MCF 10A (cell line): ENCODE measurements at regions not wholly inside any gene's neighbourhood (a gene's known extent, or its start where the extent isn't known, plus 50 kb on each side); places are given as distances from the start of the nearest gene placed in this dataset.
"Not testable (repeated sequence)": the region's sequence is repeated elsewhere in the genome, so short reads cannot be mapped to it uniquely, and the experiment has no call there.

ENCODE experiments used
- BruUV-seq: library from RNA; stranded (reverse); fragments of 400-500 nt; replicated peaks from 2 replicates; lab custom pipeline; 2021; lab: Mats Ljungman, UMichigan
- CTCF ChIA-PET: fragments of 300-600 bp; sonication (Branson Sonifier 250); formaldehyde crosslinking; extraction: SDS; loops from one replicate; lab custom pipeline; 2021; ENCODE audit warnings: antibody characterized with exemption, inconsistent platforms; lab: Yijun Ruan, JAX
- POLR2A ChIA-PET: fragments of 300-600, 350-650 bp; sonication (Branson Sonifier 250); formaldehyde crosslinking; extraction: SDS; loops from one replicate; lab custom pipeline; 2020; ENCODE audit warnings: antibody characterized with exemption, inconsistent platforms; lab: Yijun Ruan, JAX
- DNase-seq: peaks from one replicate; pipeline ENCODE4 v3.0.0-alpha.2; 2018; ENCODE audit not compliant: unreplicated experiment
- H3K27ac Mint-ChIP-seq: one replicate; pipeline ENCODE4 v1.8.0; 2022; ENCODE audit warnings: mild to moderate bottlenecking, low read depth, mixed read lengths; ENCODE audit not compliant: unreplicated experiment
- H3K27me3 Mint-ChIP-seq: one replicate; pipeline ENCODE4 v1.8.0; 2022; ENCODE audit warnings: mixed read lengths; ENCODE audit not compliant: insufficient read depth, unreplicated experiment
- H3K36me3 Mint-ChIP-seq: one replicate; pipeline ENCODE4 v1.8.0; 2022; ENCODE audit warnings: mild to moderate bottlenecking, moderate library complexity, mixed read lengths; ENCODE audit not compliant: insufficient read depth, unreplicated experiment
- H3K4me1 Mint-ChIP-seq: one replicate; pipeline ENCODE4 v1.8.0; 2022; ENCODE audit warnings: mixed read lengths; ENCODE audit not compliant: insufficient read depth, unreplicated experiment
- H3K4me3 Mint-ChIP-seq: one replicate; pipeline ENCODE4 v1.8.0; 2022; ENCODE audit warnings: mild to moderate bottlenecking, moderate library complexity, mixed read lengths; ENCODE audit not compliant: unreplicated experiment
- H3K9me3 Mint-ChIP-seq: one replicate; pipeline ENCODE4 v1.8.0; 2022; ENCODE audit warnings: mixed read lengths; ENCODE audit not compliant: unreplicated experiment
- intact Hi-C: fragments of 100-400 bp; cut with micrococcal nuclease; formaldehyde crosslinking; loops from 2 replicates; pipeline ENCODE4 v1.14.1; 2022
- TF ChIP-seq, protein P1 (sequence below): fragments of 200-600 bp; IDR thresholded peaks from one replicate; pipeline ENCODE4 v1.8.0; 2022; ENCODE audit warnings: antibody characterized with exemption, mild to moderate bottlenecking; ENCODE audit not compliant: unreplicated experiment

DNA sequence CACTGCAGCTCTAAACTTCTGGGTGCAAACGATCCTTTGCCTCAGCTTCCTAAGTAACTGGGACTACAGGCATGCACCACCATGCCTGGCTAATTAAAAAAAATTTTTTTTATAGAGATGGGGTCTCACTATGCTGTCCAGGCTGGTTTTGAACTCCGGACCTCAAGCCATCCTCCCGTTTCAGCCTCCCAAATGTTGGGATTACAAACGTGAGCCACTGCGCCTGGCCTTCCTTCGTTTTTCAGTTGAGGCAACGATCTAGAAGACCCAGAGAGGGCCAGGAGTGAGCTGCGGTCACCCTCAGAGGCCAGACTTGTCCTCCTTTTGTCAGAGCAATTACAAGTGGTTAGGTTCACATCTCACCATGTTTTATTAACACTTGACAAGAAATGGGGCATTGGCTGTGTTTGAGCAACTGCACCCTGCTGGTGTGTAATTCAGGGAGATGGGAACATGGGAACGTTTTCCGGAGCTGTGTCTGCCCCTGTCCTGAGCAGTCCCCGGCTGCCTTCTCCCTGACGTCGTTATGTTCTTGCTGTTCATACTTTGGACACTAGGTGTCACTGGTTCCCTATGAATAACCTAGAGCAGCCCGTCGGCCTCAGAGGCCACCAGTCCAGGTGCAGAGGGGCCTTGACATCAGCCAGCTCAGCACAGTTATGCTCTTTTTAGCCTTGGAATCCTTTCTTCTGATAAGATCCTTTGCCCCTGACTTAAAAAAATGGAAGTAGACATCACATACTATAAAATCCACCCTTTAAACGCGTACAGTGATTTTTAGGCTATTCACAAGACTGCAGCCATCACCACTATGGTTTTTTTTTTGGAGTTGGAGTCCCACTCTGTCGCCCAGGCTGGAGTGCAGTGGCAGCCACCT, 375.0 kb downstream of the TYW1 start:
- Mint-ChIP-seq H3K4me1 (no peaks in the 10 kb centered on the region), H3K4me3 (no peak overlapping the region), H3K27me3 (no peaks in the 10 kb centered on the region), H3K27ac (no peak overlapping the region), H3K9me3 (peaks cover 11% of the 10 kb centered on the region), H3K36me3 (no peaks in the 10 kb centered on the region)
- peak; percentile 74 for DNase-seq
- ChIA-PET POLR2A (interaction anchor here (0.6 kb wide), 1 partner anchor 113 kb away, joined by 3 read pairs; no protein-coding TSS in a partner anchor), CTCF (interaction anchor here (0.5 to 2.8 kb wide), 24 partner anchors 8 to 1952 kb away, joined by 3 to 19 read pairs (median 4); no protein-coding TSS in a partner anchor)
- no TSS peak for BruUV-seq
- TF ChIP-seq, protein P1, sequence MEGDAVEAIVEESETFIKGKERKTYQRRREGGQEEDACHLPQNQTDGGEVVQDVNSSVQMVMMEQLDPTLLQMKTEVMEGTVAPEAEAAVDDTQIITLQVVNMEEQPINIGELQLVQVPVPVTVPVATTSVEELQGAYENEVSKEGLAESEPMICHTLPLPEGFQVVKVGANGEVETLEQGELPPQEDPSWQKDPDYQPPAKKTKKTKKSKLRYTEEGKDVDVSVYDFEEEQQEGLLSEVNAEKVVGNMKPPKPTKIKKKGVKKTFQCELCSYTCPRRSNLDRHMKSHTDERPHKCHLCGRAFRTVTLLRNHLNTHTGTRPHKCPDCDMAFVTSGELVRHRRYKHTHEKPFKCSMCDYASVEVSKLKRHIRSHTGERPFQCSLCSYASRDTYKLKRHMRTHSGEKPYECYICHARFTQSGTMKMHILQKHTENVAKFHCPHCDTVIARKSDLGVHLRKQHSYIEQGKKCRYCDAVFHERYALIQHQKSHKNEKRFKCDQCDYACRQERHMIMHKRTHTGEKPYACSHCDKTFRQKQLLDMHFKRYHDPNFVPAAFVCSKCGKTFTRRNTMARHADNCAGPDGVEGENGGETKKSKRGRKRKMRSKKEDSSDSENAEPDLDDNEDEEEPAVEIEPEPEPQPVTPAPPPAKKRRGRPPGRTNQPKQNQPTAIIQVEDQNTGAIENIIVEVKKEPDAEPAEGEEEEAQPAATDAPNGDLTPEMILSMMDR, result peak; percentile 75
- intact Hi-C loops, result no loop called here

DNA sequence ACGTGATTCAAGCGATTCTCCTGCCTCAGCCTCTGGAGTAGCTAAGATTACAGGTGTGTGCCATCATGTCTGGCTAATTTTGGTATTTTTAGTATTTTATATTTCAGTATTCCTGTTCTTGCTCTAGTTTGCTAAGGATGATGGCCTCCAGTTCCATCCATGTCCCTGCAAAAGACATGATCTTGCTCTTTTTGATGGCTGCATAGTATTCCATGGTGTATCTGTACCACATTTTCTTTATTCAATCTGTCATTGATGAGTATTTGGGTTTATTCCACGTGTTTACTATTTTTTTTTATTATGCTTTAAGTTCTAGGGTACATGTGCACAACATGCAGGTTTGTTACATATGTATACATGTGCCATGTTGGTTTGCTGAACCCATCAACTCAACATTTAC, 376.8 kb downstream of the TYW1 start:
- H3K27ac Mint-ChIP-seq, H3K27me3 Mint-ChIP-seq, H3K4me1 Mint-ChIP-seq, H3K36me3 Mint-ChIP-seq, BruUV-seq, H3K4me3 Mint-ChIP-seq, intact Hi-C loops, POLR2A ChIA-PET, DNase-seq: not testable (repeated sequence)
- CTCF ChIA-PET, result interaction anchor here (0.6 to 2.8 kb wide), 2 partner anchors 9 to 610 kb away, joined by 3 to 17 read pairs; no protein-coding TSS in a partner anchor
- H3K9me3 Mint-ChIP-seq, result peaks cover 11% of the 10 kb centered on the region

DNA sequence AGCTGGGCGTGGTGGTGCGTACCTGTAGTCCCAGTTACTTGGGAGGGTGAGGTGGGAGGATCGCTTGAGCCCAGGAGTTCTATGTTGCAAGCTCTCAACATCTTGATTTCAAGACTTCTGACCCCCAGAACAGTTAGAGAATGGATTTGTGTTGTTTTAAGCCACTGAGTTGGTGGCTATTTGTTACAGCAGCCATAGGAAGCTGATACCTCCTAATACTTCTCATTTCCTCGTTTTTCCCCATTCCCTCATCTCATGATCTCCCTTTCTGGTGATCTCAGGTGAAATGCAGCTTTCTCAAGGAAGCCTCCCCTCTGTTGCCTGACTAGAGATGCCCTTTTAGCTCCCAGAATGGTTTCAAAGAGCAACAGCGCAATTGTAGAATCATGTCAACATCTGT, 378.8 kb downstream of the TYW1 start:
- intact Hi-C loops, result no loop called here
- Mint-ChIP-seq H3K27me3 (no peaks in the 10 kb centered on the region), H3K4me1 (no peaks in the 10 kb centered on the region), H3K4me3 (no peak overlapping the region), H3K9me3 (peaks cover 11% of the 10 kb centered on the region), H3K27ac (no peak overlapping the region), H3K36me3 (no peaks in the 10 kb centered on the region)
- no TSS peak for BruUV-seq
- DNase-seq, result no peak
- TF ChIP-seq, protein P1, result no peak
- POLR2A ChIA-PET, result no interaction called here
- CTCF ChIA-PET, result interaction anchor here (0.6 kb wide), 1 partner anchor 10 kb away, joined by 4 read pairs; no protein-coding TSS in a partner anchor

DNA sequence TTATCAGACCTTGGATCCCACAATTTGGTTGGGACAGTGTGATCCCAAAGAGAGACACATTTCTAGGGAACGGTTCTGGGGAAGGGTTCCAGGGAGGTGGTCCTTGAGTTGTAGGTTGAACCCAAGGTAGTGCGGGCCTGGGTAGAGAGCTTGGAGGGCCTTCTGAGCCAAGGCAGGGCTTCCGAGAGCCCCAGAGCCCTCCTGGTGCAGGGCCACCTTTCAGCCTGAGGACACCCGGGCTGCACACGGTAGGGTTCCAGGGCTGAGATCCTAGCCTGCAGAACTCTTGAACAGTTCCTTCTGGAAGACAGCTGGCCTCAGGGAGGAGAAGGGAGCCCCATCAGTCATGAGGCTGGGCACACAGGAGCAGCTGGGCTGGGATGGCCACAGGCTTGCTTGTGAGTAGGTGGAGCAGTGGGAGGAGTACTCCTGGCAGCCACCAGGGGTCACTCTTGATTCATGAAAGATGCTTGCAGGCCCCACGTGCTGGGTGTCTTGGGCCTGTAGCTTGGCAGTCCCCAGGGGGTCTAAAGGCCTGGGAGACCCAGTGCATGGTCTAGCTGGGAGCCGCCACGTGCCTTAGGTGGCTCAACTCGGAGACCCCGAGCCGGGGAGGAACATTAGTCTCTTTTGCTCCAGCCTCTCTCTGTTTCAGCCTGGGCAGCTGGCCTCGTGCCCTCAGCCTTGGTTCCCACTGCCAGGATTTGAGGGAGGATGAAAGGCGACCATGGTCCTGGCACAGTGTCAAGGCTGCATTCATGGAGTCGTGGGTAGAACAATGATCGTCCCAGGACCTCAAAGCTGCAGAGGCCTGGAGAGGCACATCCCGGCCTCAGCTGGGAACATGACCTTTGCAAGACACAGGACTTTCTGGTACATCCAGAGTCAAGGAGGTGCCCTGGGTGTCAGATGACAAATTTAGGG, 381.6 kb downstream of the TYW1 start:
- H3K4me1 Mint-ChIP-seq, result no peaks in the 10 kb centered on the region
- peak; percentile 30 for DNase-seq
- H3K27ac Mint-ChIP-seq, result no peak overlapping the region
- CTCF ChIA-PET, result interaction anchor here (0.6 to 2.4 kb wide), 20 partner anchors 9 to 1845 kb away, joined by 3 to 12 read pairs (median 3); no protein-coding TSS in a partner anchor
- TF ChIP-seq, protein P1, result peak; percentile 84
- H3K27me3 Mint-ChIP-seq, result no peaks in the 10 kb centered on the region
- peaks cover 11% of the 10 kb centered on the region for H3K9me3 Mint-ChIP-seq
- intact Hi-C loops, result no loop called here
- BruUV-seq, result no TSS peak
- no peak overlapping the region for H3K4me3 Mint-ChIP-seq
- POLR2A ChIA-PET, result no interaction called here
- H3K36me3 Mint-ChIP-seq, result no peaks in the 10 kb centered on the region
